Nephron progenitor cell (in vitro differentiated cells): ENCODE measurements at regions not wholly inside any gene's neighbourhood (a gene's known extent, or its start where the extent isn't known, plus 50 kb on each side); places are given as distances from the start of the nearest gene placed in this dataset.

Experiments
- DNase-seq: peaks from one replicate; pipeline ENCODE4 v3.0.0; 2021
- H3K27ac Mint-ChIP-seq: 2 replicates; pipeline ENCODE4 v1.8.0; 2021; ENCODE audit warnings: mild to moderate bottlenecking, moderate library complexity, mixed read lengths
- H3K27me3 Mint-ChIP-seq: 2 replicates; pipeline ENCODE4 v1.8.0; 2021; ENCODE audit warnings: mild to moderate bottlenecking, low read depth, mixed read lengths; ENCODE audit not compliant: poor library complexity
- H3K36me3 Mint-ChIP-seq: 2 replicates; pipeline ENCODE4 v1.8.0; 2021; ENCODE audit warnings: low read depth, mixed read lengths
- H3K4me1 Mint-ChIP-seq: 2 replicates; pipeline ENCODE4 v1.8.0; 2021; ENCODE audit warnings: mixed read lengths
- H3K4me3 Mint-ChIP-seq: 2 replicates; pipeline ENCODE4 v1.8.0; 2021; ENCODE audit warnings: mild to moderate bottlenecking, moderate library complexity, mixed read lengths
- H3K9me3 Mint-ChIP-seq: 2 replicates; pipeline ENCODE4 v1.8.0; 2021; ENCODE audit warnings: mild to moderate bottlenecking, moderate library complexity, mixed read lengths
- TF ChIP-seq, protein P1 (sequence below): fragments of 200-600 bp; sonication (generic); IDR thresholded peaks from 2 replicates; pipeline ENCODE4 v1.5.0; 2021; ENCODE audit warnings: antibody characterized with exemption

DNA sequence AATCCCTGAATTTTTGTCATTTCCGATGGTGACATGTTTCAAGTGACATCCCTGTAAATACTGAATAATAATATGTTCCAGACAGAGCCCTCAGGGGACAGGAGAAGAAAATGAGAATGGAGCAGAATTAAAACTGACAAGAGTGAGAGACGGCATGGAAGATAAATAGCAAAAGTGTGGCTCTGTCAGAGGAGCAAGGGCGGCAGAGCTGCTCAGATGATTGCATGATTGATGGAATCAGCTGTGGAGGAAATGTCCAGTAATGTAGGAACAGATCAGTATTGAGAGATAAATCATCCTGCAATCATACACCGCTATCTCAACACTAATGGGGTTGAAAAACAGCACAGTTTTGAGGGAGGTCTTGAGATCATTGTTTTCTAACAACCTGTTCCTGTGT, 350.3 kb downstream of the STIM2 start:
- Mint-ChIP-seq H3K36me3 (no peaks in the 10 kb centered on the region), H3K27ac (no peak overlapping the region), H3K27me3 (peaks cover 3% of the 10 kb centered on the region), H3K4me1 (no peaks in the 10 kb centered on the region), H3K9me3 (no peaks in the 10 kb centered on the region), H3K4me3 (no peak overlapping the region)
- TF ChIP-seq, protein P1, sequence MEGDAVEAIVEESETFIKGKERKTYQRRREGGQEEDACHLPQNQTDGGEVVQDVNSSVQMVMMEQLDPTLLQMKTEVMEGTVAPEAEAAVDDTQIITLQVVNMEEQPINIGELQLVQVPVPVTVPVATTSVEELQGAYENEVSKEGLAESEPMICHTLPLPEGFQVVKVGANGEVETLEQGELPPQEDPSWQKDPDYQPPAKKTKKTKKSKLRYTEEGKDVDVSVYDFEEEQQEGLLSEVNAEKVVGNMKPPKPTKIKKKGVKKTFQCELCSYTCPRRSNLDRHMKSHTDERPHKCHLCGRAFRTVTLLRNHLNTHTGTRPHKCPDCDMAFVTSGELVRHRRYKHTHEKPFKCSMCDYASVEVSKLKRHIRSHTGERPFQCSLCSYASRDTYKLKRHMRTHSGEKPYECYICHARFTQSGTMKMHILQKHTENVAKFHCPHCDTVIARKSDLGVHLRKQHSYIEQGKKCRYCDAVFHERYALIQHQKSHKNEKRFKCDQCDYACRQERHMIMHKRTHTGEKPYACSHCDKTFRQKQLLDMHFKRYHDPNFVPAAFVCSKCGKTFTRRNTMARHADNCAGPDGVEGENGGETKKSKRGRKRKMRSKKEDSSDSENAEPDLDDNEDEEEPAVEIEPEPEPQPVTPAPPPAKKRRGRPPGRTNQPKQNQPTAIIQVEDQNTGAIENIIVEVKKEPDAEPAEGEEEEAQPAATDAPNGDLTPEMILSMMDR = no peak
- no peak for DNase-seq

DNA sequence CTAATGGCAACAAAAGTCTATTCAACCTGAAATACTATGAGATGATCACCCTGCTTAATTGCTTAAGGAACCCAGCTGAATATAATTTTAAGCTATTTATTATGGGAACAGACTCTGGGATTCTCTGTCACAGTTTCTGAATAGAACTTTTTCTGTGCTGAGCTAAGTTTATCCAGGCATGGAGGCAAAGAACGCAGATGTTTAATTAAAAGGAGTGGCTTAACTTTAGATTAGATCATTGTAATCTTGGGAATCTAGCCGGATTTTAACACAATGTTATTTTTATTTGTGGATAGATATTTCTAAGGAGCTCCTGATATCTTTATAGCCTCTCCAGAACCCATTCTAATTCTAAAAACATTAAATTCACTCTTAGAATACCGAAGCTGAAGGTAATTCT, 353.4 kb downstream of the STIM2 start:
- Mint-ChIP-seq H3K27me3 (peaks cover 3% of the 10 kb centered on the region), H3K36me3 (no peaks in the 10 kb centered on the region), H3K4me3 (no peak overlapping the region), H3K4me1 (no peaks in the 10 kb centered on the region), H3K9me3 (no peaks in the 10 kb centered on the region), H3K27ac (no peak overlapping the region)
- TF ChIP-seq, protein P1 = no peak
- no peak for DNase-seq

DNA sequence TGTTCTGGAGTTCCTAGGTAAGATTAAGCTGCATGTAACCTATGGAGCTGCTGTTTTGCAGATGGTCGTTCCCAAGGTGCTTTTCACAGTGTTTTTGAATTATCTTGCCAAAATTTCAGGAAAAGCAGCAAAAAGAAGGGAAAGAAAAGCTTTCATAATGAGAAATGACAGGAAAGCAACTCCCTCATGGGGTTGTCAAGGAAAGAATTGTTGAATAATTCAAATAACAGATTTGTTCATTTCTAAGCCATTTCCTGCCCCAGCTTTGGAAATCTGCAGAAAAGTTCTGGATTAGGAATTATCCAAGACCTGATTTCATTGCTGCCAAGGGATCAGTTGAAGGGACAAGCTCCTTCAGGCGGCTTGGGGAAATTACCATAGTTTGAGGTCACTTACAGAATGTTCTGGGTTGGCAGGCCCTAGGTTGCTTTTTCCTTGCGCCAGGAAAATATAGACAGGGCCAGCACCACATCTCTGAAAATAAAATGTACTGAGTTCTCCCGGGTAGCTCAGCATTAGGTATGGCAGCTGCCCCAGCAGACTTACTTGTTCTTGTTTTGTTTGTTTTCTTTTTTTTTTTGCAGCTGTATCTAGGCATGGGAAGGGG, 354.7 kb downstream of the STIM2 start:
- no peaks in the 10 kb centered on the region for H3K4me1 Mint-ChIP-seq
- peaks cover 3% of the 10 kb centered on the region for H3K27me3 Mint-ChIP-seq
- TF ChIP-seq, protein P1 = no peak
- no peak overlapping the region for H3K27ac Mint-ChIP-seq
- no peak overlapping the region for H3K4me3 Mint-ChIP-seq
- DNase-seq = no peak
- no peaks in the 10 kb centered on the region for H3K36me3 Mint-ChIP-seq
- H3K9me3 Mint-ChIP-seq = no peaks in the 10 kb centered on the region

DNA sequence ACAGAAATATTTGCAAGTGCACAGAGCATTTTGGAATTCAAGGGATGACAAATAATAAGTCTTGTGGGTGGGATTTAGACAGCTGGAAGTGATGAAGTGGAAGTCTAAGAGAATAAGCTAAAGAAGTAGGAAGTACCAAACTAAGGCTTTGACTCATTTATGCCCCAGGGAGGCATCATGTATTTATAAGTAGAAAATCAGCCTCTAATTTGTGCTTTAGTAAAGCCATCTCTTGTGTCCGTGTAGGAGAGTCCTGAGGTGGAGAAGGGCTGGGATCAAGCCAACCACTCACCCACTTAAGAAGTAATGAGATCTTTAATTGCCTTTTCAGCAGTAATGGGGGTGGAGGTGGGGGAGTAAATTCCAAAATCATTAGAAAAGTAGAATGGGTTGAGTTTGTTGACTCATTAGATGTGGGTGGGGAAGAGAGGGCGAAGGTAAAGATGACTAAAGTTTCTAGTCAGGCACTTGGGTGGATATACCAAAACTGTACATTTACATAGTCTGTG, 356.7 kb downstream of the STIM2 start:
- TF ChIP-seq, protein P1 = no peak
- H3K9me3 Mint-ChIP-seq = no peaks in the 10 kb centered on the region
- H3K4me1 Mint-ChIP-seq = no peaks in the 10 kb centered on the region
- no peak overlapping the region for H3K4me3 Mint-ChIP-seq
- no peak overlapping the region for H3K27ac Mint-ChIP-seq
- H3K36me3 Mint-ChIP-seq = no peaks in the 10 kb centered on the region
- DNase-seq = no peak
- peaks cover 3% of the 10 kb centered on the region for H3K27me3 Mint-ChIP-seq

DNA sequence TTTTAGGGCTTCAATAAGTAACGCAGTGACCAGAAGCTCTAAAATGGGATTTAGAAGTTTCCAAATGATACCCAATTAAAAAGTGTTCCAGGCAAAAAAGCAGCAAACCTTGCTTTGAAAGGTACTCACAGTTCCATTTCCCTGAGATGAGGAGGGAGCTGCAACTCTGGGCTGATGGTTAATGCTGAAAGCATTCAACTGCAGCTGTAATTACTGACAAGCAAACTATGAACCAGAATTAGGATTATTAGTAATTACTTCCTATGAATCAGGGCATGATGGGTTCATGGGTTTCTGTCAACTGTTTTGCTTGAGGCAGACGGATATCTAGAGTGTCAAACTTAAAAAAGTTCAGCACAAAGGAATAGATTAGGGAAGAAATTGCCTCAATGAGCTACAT, 357.4 kb downstream of the STIM2 start:
- H3K9me3 Mint-ChIP-seq = no peaks in the 10 kb centered on the region
- no peak overlapping the region for H3K27ac Mint-ChIP-seq
- no peak for DNase-seq
- TF ChIP-seq, protein P1 = no peak
- no peaks in the 10 kb centered on the region for H3K36me3 Mint-ChIP-seq
- H3K4me3 Mint-ChIP-seq = no peak overlapping the region
- H3K4me1 Mint-ChIP-seq = no peaks in the 10 kb centered on the region
- H3K27me3 Mint-ChIP-seq = peaks cover 3% of the 10 kb centered on the region

DNA sequence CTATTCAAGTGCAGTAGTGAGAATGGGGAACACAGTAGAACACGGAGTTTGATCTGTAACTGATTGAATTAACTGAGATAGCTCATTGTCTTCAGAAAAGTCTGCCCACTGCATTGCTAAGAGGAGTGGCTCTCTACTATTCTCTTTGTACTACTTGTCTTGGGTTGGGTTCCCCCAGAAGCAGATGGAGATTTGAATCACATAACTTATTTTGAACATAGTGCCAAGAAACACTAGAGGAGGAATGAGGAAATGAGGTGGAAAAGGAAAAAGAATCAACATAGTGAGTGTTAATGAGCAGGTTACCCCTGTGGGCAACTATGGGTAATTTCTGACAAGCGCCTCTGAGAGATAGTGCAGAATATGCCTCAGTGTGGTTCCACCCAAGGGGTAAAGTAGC, 362.7 kb downstream of the STIM2 start:
- H3K27ac Mint-ChIP-seq = no peak overlapping the region
- no peak overlapping the region for H3K4me3 Mint-ChIP-seq
- no peaks in the 10 kb centered on the region for H3K4me1 Mint-ChIP-seq
- H3K36me3 Mint-ChIP-seq = no peaks in the 10 kb centered on the region
- H3K27me3 Mint-ChIP-seq = peaks cover 8% of the 10 kb centered on the region
- no peaks in the 10 kb centered on the region for H3K9me3 Mint-ChIP-seq
- TF ChIP-seq, protein P1 = no peak
- no peak for DNase-seq
